H54 (cell line): ENCODE measurements at regions not wholly inside any gene's neighbourhood (a gene's known extent, or its start where the extent isn't known, plus 50 kb on each side); places are given as distances from the start of the nearest gene placed in this dataset.

Experiments used
- DNase-seq: peaks from one replicate; pipeline ENCODE4 v3.0.0; 2011; ENCODE audit warnings: low spot score, mixed read lengths; ENCODE audit not compliant: insufficient read length
- FAIRE-seq: peaks from 3 replicates; lab custom pipeline; 2011; peaks lifted over from hg19 to GRCh38; lab: Jason Lieb, UNC
- POLR2A ChIP-seq: IDR thresholded peaks from 2 replicates; pipeline ENCODE4 v1.6.1; 2011; ENCODE audit warnings: low read depth, mild to moderate bottlenecking, low read length

GRCh38 chr5:18954239-18954638 is 1033.8 kb downstream of the CDH18 start:
- DNase-seq (no peak), FAIRE-seq (no peak)
- TF ChIP-seq POLR2A, result no peak

DNA sequence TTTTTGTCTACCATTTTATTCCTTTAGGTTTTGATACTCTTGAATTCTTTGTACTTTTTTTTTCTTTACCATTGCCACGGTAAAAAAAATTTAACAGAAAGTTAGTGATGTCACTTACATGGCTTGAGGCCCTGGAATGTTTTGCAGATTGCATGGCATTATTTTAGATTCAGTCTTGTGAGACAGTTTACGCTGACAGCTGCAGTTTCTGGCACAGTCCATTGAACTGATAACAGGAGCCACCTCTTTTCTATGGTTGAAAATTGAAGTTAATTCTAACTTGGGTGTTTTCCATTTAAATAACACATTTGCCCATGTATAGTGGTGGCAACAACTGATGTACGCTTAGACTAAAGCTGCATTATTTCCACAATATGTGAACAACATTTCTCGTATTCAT is 1028.5 kb downstream of the CDH18 start:
- no peak for FAIRE-seq

GRCh38 chr5:18961234-18961633 is 1026.8 kb downstream of the CDH18 start:
- TF ChIP-seq POLR2A, result no peak
- DNase-seq, result no peak
- FAIRE-seq, result no peak

More for the DNA sequence above, 1028.5 kb downstream of the CDH18 start:
- TF ChIP-seq POLR2A, result no peak
- no peak for DNase-seq

GRCh38 chr5:18965893-18966292 is 1022.1 kb downstream of the CDH18 start:
- no peak for FAIRE-seq
- no peak for DNase-seq
- no peak for TF ChIP-seq POLR2A

GRCh38 chr5:18967637-18968036 is 1020.4 kb downstream of the CDH18 start:
- DNase-seq (no peak), FAIRE-seq (no peak)
- no peak for TF ChIP-seq POLR2A

DNA sequence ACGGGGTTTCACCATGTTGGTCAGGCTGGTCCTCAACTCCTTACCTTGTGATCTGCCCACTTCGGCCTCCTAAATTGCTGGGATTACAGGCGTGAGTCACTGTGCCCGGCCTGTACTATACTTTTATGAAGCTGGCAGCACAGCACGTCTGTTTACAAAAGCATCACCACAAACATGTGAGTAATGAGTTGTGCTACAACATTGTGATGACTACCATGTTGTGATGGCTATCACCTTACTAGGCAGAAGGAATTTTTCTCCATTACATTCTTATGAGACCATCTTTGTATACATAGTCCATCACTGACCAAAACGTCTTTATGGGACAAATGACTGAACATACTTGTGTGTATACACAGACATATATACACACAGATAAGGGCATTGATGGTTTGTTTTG is 1019.0 kb downstream of the CDH18 start:
- FAIRE-seq, result peak; percentile 94
- DNase-seq, result no peak
- TF ChIP-seq POLR2A, result no peak

DNA sequence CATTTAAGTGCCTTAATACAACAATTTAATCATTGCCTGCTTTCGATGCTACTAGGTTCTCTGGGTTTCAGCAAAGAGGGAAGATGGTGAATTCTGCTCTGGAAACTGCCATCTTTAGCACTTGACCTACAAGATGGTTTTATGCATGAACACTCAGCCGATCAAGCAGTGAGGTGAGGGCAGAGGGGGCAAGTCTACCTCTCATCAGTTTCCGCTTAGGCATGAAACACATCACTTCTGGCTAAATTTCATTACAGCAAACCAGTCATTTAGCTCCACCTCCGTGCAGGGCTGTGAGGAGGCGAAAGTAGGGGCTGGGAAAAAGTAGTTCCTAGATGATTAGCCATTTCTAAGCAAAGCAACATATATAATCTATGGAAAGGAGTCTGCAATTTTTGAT is 1018.0 kb downstream of the CDH18 start:
- TF ChIP-seq POLR2A, result no peak
- FAIRE-seq (peak; percentile 6), DNase-seq (no peak)

GRCh38 chr5:18972177-18972576 is 1015.8 kb downstream of the CDH18 start:
- DNase-seq, result no peak
- no peak for FAIRE-seq
- no peak for TF ChIP-seq POLR2A

DNA sequence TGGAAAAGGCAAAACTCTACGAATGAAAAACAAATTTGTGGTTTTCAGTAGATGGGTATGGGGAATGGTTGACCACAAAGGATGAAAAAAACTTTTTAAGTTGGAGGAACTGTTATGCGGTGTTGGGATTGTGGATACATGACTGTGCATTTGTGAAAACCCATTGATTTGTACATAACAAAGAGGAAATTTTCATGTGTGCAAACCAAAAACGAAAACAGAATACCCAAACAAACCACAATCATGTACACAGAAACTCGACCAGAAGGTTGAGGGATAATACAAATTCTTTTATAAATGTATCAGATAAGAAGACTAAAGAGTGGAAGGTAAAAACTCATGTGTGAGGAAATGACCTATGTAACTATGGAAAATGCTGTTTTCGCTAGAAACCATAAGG is 1012.4 kb downstream of the CDH18 start:
- no peak for DNase-seq
- no peak for TF ChIP-seq POLR2A
- no peak for FAIRE-seq

DNA sequence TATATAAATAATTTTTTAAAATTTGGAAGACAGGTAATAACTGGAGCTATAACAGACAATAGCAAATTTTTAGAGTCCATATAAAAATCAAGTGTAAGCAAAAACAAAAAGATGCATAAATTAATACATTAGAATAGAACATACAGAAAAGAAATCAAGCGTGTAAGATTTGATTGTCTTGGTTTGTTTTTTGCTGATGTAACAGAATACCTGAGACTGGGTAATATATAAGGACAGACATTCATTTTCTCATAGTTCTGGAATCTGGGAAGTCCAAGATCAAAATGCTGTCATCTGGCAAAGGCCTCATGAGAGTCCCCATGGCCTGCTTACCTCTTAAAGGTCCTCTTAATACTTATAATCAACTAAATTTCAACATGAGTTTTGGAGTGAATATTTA is 1010.1 kb downstream of the CDH18 start:
- no peak for FAIRE-seq

DNA sequence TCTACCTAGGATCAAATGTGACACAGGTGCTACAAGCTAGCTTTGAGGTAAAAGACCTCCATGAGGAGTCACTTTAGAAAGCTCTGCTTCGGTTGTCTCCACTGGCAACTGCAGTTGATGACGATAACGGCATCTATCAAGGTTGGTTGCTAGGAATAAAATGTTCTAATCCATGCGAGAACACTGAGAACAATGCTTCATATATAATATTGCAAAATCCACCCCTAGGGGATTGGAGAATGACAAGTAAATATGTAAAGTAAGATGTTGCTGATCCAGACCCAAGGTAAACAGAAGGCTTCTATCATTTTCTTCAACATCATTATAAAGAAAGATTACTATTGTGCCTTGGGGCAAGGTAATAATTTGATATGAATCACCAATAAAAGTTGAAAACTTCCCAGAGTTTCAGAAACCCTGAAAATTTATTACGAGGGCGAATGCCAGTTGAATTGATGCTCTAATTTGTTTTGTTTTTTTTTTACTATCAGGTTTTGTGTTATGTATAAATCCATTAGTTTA is 1003.4 kb downstream of the CDH18 start:
- no peak for FAIRE-seq
- no peak for TF ChIP-seq POLR2A
- no peak for DNase-seq

More for the DNA sequence above, 1010.1 kb downstream of the CDH18 start:
- no peak for TF ChIP-seq POLR2A
- no peak for DNase-seq

- DNase-seq (no peak), FAIRE-seq (no peak)
These were observed 1002.7 kb downstream of the CDH18 start for GRCh38 chr5:18985171-18985758.

DNA sequence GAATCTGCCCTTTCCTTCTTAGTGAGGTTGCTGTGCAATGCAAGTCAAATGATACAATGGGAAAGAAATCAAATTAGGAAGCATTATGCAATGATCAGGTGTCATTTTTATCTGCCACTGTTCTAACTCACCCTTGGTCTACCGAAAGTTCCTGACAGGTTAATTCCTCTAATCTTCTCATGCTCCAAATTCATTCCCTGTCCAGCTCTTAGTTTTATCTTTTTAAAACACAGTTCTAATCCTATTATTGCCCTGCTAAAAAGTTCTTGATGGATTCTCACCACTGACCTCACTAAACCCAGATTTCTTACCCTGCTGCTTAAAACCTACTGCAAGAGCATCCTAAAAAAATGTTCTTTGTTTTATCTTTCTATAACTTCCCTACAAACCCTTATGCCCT is 1000.9 kb downstream of the CDH18 start:
- FAIRE-seq (no peak), DNase-seq (no peak)
- no peak for TF ChIP-seq POLR2A

More at GRCh38 chr5:18985171-18985758, 1002.7 kb downstream of the CDH18 start:
- TF ChIP-seq POLR2A, result no peak

DNA sequence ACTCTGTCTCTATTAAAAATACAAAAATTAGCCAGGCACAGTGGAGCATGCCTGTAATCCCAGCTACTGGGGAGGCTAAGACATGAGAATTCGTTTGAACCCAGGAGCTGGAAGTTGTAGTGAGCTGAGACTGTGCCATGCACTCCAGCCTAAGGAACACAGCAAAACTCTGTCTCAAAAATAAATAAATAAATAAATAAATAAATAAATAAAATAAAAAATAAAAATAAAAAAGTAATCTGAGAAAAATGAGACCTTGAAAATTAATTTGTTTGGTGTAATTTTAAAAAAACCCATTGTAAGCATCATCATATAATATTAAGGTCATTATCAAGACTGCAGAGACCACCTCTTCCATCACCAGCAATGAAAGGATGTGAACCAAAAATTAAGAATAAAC is 997.1 kb downstream of the CDH18 start:
- DNase-seq (no peak), FAIRE-seq (no peak)
- no peak for TF ChIP-seq POLR2A

- FAIRE-seq (no peak), DNase-seq (no peak)
- TF ChIP-seq POLR2A, result no peak
These were observed 995.7 kb downstream of the CDH18 start for GRCh38 chr5:18992264-18992663.

DNA sequence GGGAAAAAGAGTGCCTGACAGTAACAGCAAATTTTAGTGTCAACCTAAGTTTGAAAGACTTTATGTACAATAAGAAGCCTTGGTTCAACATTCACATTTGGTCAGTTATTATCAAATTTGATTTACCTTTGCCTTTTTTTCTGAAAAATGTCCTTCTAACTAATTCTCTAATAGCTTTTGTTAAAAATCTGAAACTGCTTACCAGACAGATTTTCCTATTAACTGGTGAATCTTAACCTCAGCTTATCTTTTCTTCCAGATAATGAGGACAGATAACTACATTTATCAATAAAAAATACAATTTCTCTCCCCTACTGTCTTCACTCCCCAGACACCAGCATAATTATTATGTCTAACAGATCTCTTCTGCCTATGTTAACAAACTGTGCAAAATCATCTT is 988.5 kb downstream of the CDH18 start:
- no peak for TF ChIP-seq POLR2A
- DNase-seq (no peak), FAIRE-seq (no peak)
